ENCODE measurements at regions not wholly inside any gene's neighbourhood (a gene's known extent, or its start where the extent isn't known, plus 50 kb on each side); places are given as distances from the start of the nearest gene placed in this dataset.

DNA sequence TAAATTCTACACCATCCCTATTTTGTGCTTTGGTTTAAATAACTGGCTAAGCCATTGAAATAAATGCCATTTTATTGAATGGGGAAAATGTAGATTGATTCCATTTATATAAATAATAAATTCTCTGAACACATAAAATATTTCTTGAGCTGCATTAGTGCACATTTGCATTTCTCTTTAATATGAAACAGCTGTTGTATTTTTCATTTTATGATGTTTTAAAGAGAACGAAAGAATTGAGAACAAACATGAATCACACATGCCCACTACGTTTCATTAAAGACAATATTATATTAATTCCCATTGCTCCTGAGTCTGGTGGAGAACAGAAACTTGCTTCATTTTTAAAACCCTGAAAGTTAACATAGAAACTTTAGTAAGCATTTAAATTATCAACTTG lies 235.7 kb upstream of the CFAP20DC start:
- TF ChIP-seq, protein P1, sequence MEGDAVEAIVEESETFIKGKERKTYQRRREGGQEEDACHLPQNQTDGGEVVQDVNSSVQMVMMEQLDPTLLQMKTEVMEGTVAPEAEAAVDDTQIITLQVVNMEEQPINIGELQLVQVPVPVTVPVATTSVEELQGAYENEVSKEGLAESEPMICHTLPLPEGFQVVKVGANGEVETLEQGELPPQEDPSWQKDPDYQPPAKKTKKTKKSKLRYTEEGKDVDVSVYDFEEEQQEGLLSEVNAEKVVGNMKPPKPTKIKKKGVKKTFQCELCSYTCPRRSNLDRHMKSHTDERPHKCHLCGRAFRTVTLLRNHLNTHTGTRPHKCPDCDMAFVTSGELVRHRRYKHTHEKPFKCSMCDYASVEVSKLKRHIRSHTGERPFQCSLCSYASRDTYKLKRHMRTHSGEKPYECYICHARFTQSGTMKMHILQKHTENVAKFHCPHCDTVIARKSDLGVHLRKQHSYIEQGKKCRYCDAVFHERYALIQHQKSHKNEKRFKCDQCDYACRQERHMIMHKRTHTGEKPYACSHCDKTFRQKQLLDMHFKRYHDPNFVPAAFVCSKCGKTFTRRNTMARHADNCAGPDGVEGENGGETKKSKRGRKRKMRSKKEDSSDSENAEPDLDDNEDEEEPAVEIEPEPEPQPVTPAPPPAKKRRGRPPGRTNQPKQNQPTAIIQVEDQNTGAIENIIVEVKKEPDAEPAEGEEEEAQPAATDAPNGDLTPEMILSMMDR (IDR thresholded peaks at IDR 0.05), result no peak
- no peak for TF ChIP-seq POLR2A (IDR thresholded peaks at IDR 0.05)
- no peak for TF ChIP-seq POLR2AphosphoS5 (IDR thresholded peaks at IDR 0.05)
- TF ChIP-seq EP300 (IDR thresholded peaks at IDR 0.05), result no peak
